H1 (cell line): ENCODE measurements at regions not wholly inside any gene's neighbourhood (a gene's known extent, or its start where the extent isn't known, plus 50 kb on each side); places are given as distances from the start of the nearest gene placed in this dataset.

Source experiments
- CTCF ChIA-PET: fragments of 300-600 bp; sonication (Branson Sonifier 250); formaldehyde crosslinking; loops from one replicate; lab custom pipeline; 2021; ENCODE audit not compliant: partially characterized antibody; lab: Charles Lee
- POLR2A ChIA-PET: fragments of 300-600 bp; sonication (Branson Sonifier 250); formaldehyde crosslinking; loops from one replicate; lab custom pipeline; 2021; ENCODE audit warnings: inconsistent platforms; ENCODE audit not compliant: partially characterized antibody; lab: Charles Lee
- DNase-seq, 2 experiments: peaks; one replicate each; pipeline versions ENCODE4 v3.0.0 to v3.0.0-alpha.2; 2010 to 2022; ENCODE audit warnings: low spot score in 2 of 2, low read depth in 1 of 2, mixed read lengths in 1 of 2
- FAIRE-seq: peaks from 2 replicates; lab custom pipeline; 2011; peaks lifted over from hg19 to GRCh38; lab: Jason Lieb, UNC
- H2AFZ ChIP-seq: 2 replicates; pipeline ENCODE4 v1.8.1; 2012; ENCODE audit warnings: low read length, inconsistent platforms
- H2AK5ac ChIP-seq: 2 replicates; pipeline ENCODE4 v1.6.1; 2013; ENCODE audit warnings: low read depth, low read length
- H2BK120ac ChIP-seq: replicated peaks from 2 replicates; pipeline ENCODE3; 2013; ENCODE audit warnings: low read depth, low read length, inconsistent platforms
- H2BK12ac ChIP-seq: 2 replicates; pipeline ENCODE4 v1.6.1; 2013; ENCODE audit warnings: low read depth, low read length
- H2BK15ac ChIP-seq: 2 replicates; pipeline ENCODE4 v1.6.1; 2013; ENCODE audit warnings: low read length
- H2BK20ac ChIP-seq: 2 replicates; pipeline ENCODE4 v1.6.1; 2013; ENCODE audit warnings: low read length
- H2BK5ac ChIP-seq: 2 replicates; pipeline ENCODE4 v1.6.1; 2013; ENCODE audit warnings: low read depth, low read length
- H3K14ac ChIP-seq: 2 replicates; pipeline ENCODE4 v1.6.1; 2013; ENCODE audit warnings: inconsistent platforms; ENCODE audit not compliant: insufficient read length
- H3K18ac ChIP-seq: 2 replicates; pipeline ENCODE4 v1.6.1; 2013; ENCODE audit warnings: low read length; ENCODE audit errors: extremely low read depth
- H3K23ac ChIP-seq: 2 replicates; pipeline ENCODE4 v1.6.1; 2013; ENCODE audit warnings: inconsistent platforms; ENCODE audit not compliant: insufficient read length
- H3K23me2 ChIP-seq: 2 replicates; pipeline ENCODE4 v1.6.1; 2013; ENCODE audit warnings: low read depth, low read length
- H3K27ac ChIP-seq: 2 replicates; pipeline ENCODE4 v1.6.1; 2011; ENCODE audit warnings: low read depth, low read length, inconsistent platforms
- H3K27me3 ChIP-seq, 4 experiments: replicated peaks in 1 of 4; 1 replicate in 1 of 4; 2 replicates in 3 of 4; pipeline versions ENCODE4 v1.6.1 to v1.8.1; 2011 to 2013; ENCODE audit warnings: low read length in 3 of 4, mild to moderate bottlenecking in 3 of 4, inconsistent platforms in 2 of 4, mixed read lengths in 2 of 4, moderate library complexity in 1 of 4; ENCODE audit not compliant: control insufficient read depth in 3 of 4, insufficient read depth in 3 of 4; ENCODE audit errors: extremely low read depth in 1 of 4
- H3K36me3 ChIP-seq, 4 experiments: 2 replicates each; pipeline versions ENCODE4 v1.6.1 to v1.8.1; 2011 to 2013; ENCODE audit warnings: mild to moderate bottlenecking in 4 of 4, low read length in 3 of 4, moderate library complexity in 2 of 4, control low read depth in 1 of 4, inconsistent platforms in 1 of 4; ENCODE audit not compliant: insufficient read depth in 4 of 4, control insufficient read depth in 2 of 4
- H3K4ac ChIP-seq: replicated peaks from 2 replicates; pipeline ENCODE3; 2013; ENCODE audit warnings: low read length, low read depth, mixed read lengths, inconsistent platforms; ENCODE audit not compliant: insufficient read length
- H3K4me1 ChIP-seq, 4 experiments: replicated peaks in 1 of 4; 1 replicate in 1 of 4; 2 replicates in 3 of 4; pipeline versions ENCODE4 v1.6.1 to v1.8.1; 2011 to 2013; ENCODE audit warnings: low read length in 3 of 4, inconsistent platforms in 2 of 4, mixed read lengths in 1 of 4; ENCODE audit not compliant: insufficient read depth in 4 of 4, control insufficient read depth in 3 of 4
- H3K4me2 ChIP-seq, 2 experiments: 2 replicates each; pipeline versions ENCODE4 v1.6.1 to v1.8.1; 2011 to 2013; ENCODE audit warnings: low read depth in 2 of 2, low read length in 2 of 2, control low read depth in 1 of 2, inconsistent platforms in 1 of 2, mild to moderate bottlenecking in 1 of 2; ENCODE audit not compliant: insufficient read depth in 1 of 2
- H3K4me3 ChIP-seq, 4 experiments: fragments of 200-600, 300-600 bp in 1 of 4; sonication (generic), shearing (Covaris generic), sonication (Bioruptor Twin) in 1 of 4; 2 replicates each; pipeline versions ENCODE4 v1.5.1 to v1.8.1; 2011 to 2016; ENCODE audit warnings: low read length in 4 of 4, low read depth in 3 of 4, control low read depth in 2 of 4, inconsistent platforms in 2 of 4, mild to moderate bottlenecking in 2 of 4, mixed read lengths in 1 of 4, moderate library complexity in 1 of 4; ENCODE audit not compliant: insufficient read depth in 2 of 4; ENCODE audit errors: extremely low read depth in 1 of 4
- H3K56ac ChIP-seq: replicated peaks from 2 replicates; pipeline ENCODE3; 2013; ENCODE audit warnings: low read depth, mild to moderate bottlenecking, mixed read lengths, low read length, inconsistent platforms; ENCODE audit not compliant: insufficient read length
- H3K79me1 ChIP-seq: 2 replicates; pipeline ENCODE4 v1.6.1; 2013; ENCODE audit warnings: low read depth, low read length, control low read depth
- H3K79me2 ChIP-seq, 2 experiments: 2 replicates each; pipeline versions ENCODE4 v1.6.1 to v1.8.1; 2012 to 2013; ENCODE audit warnings: low read length in 2 of 2, mild to moderate bottlenecking in 2 of 2, inconsistent platforms in 1 of 2; ENCODE audit not compliant: insufficient read depth in 2 of 2, control insufficient read depth in 1 of 2
- H3K9ac ChIP-seq, 4 experiments: replicated peaks in 1 of 4; 1 replicate in 1 of 4; 2 replicates in 3 of 4; pipeline versions ENCODE4 v1.6.1 to v1.8.1; 2011 to 2013; ENCODE audit warnings: low read depth in 3 of 4, low read length in 3 of 4, control low read depth in 2 of 4, mild to moderate bottlenecking in 2 of 4, moderate library complexity in 2 of 4, inconsistent platforms in 1 of 4; ENCODE audit errors: extremely low read depth in 1 of 4
- H3K9me3 ChIP-seq, 2 experiments: 2 replicates each; pipeline versions ENCODE4 v1.6.1 to v1.8.1; 2012 to 2013; ENCODE audit warnings: mild to moderate bottlenecking in 2 of 2, moderate library complexity in 2 of 2, control low read depth in 1 of 2, inconsistent platforms in 1 of 2, low read depth in 1 of 2, low read length in 1 of 2, mixed read lengths in 1 of 2; ENCODE audit not compliant: insufficient read depth in 2 of 2
- H4K20me1 ChIP-seq, 2 experiments: replicated peaks in 1 of 2; 2 replicates each; pipeline versions ENCODE3 to v1.8.1; 2011 to 2013; ENCODE audit warnings: inconsistent platforms in 2 of 2, low read length in 2 of 2, mild to moderate bottlenecking in 1 of 2; ENCODE audit not compliant: insufficient read depth in 2 of 2, control insufficient read depth in 1 of 2
- H4K5ac ChIP-seq: 2 replicates; pipeline ENCODE4 v1.6.1; 2013; ENCODE audit warnings: low read length, low read depth, mixed read lengths, inconsistent platforms; ENCODE audit not compliant: insufficient read length
- H4K8ac ChIP-seq: 2 replicates; pipeline ENCODE4 v1.8.0; 2013; ENCODE audit warnings: mild to moderate bottlenecking, moderate library complexity, low read length, inconsistent platforms; ENCODE audit not compliant: insufficient read depth; ENCODE audit errors: extremely low read depth
- H4K91ac ChIP-seq: replicated peaks from 2 replicates; pipeline ENCODE3; 2013; ENCODE audit warnings: low read length, mixed read lengths, inconsistent platforms; ENCODE audit not compliant: insufficient read length
- ATF2 ChIP-seq: IDR thresholded peaks from 2 replicates; pipeline ENCODE4 v1.6.1; 2012; ENCODE audit warnings: low read length, inconsistent platforms
- GTF2F1 ChIP-seq: IDR thresholded peaks from 2 replicates; pipeline ENCODE4 v1.6.1; 2012; ENCODE audit warnings: low read depth, low read length, improper control_type of control experiment, borderline replicate concordance
- WGBS, 2 experiments: shearing (Covaris generic) in 1 of 2; methylation state at CpG; one replicate each; pipeline versions ENCODE4 v1.1.6 to v1.1.7; 2013 to 2015; ENCODE audit warnings: low lambda C conversion rate in 2 of 2, mixed read lengths in 2 of 2, inconsistent platforms in 1 of 2, low coverage in 1 of 2, missing lambda C conversion rate in 1 of 2; ENCODE audit not compliant: insufficient replicate concordance in 2 of 2, insufficient coverage in 1 of 2, insufficient read length in 1 of 2; ENCODE audit errors: extremely low coverage in 1 of 2, missing lambda C conversion rate in 1 of 2; 5-methylcytosine and 5-hydroxymethylcytosine counted together

- H3K56ac ChIP-seq: no peak overlapping the region
- no peak overlapping the region for H3K18ac ChIP-seq
- H3K4ac ChIP-seq: no peak overlapping the region
- no peak overlapping the region for H3K4me3 ChIP-seq
- no peak overlapping the region for H3K4me2 ChIP-seq
- ChIA-PET POLR2A (no interaction called here), CTCF (interaction anchor here (0.9 to 4.7 kb wide), 7 partner anchors 12 to 330 kb away, joined by 3 to 26 read pairs (median 3); no protein-coding TSS in a partner anchor)
- no peaks in the 10 kb centered on the region for H3K36me3 ChIP-seq
- H3K23ac ChIP-seq: no peak overlapping the region
- 83% methylated on average over 9 of the region's 9 CpGs; no CpG with 5 or more reads in 1 of the 2 experiments for WGBS, 2 experiments
- H3K23me2 ChIP-seq: no peaks in the 10 kb centered on the region
- H2BK12ac ChIP-seq: no peak overlapping the region
- H3K79me2 ChIP-seq: no peaks in the 10 kb centered on the region
- DNase-seq (peak in 1 of 2 experiments; percentile 35), FAIRE-seq (no peak)
- H3K9ac ChIP-seq: no peak overlapping the region
- TF ChIP-seq ATF2 (no peak), GTF2F1 (no peak)
- H2BK120ac ChIP-seq: no peak overlapping the region
- no peak overlapping the region for H2BK5ac ChIP-seq
- H3K9me3 ChIP-seq: no peaks in the 10 kb centered on the region
- H3K27ac ChIP-seq: no peak overlapping the region
- no peak overlapping the region for H2BK20ac ChIP-seq
- no peak overlapping the region for H2BK15ac ChIP-seq
- no peak overlapping the region for H3K14ac ChIP-seq
- H4K91ac ChIP-seq: no peak overlapping the region
- H4K20me1 ChIP-seq: no peaks in the 10 kb centered on the region
- no peaks in the 10 kb centered on the region for H3K79me1 ChIP-seq
- no peak overlapping the region for H4K5ac ChIP-seq
- peaks cover 0 to 6% (median 1%) of the 10 kb centered on the region in 4 experiments; a peak in 3 of 7 replicates for H3K4me1 ChIP-seq
- no peak overlapping the region for H4K8ac ChIP-seq
- no peak overlapping the region for H2AK5ac ChIP-seq
- no peak overlapping the region for H2AFZ ChIP-seq
- no peaks in the 10 kb centered on the region for H3K27me3 ChIP-seq
Measured at GRCh38 chr20:43842126-43843020, 72.3 kb upstream of the TOX2 start.
